ENCODE measurements at regions not wholly inside any gene's neighbourhood (a gene's known extent, or its start where the extent isn't known, plus 50 kb on each side); places are given as distances from the start of the nearest gene placed in this dataset.

DNA sequence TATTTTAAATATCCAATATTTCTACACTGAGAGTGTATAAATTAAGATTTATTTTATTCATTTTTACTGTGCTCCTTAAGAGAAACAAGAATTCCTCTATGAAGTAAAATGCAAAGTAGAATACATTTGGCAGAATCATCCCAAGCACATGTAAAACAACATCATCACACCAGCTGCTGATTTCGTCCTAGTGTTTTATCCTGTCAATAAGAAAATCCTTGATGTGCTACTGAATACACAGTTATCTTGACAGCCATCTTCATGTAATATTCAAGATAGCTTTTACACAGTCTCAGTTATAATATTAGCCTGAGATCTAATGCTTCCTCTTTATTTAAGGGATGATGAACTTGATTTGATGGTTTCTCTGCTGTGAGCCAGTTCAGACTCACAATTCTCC is 282.4 kb downstream of the MZT1 start:
- DNase-seq (ENCODE audit: low read depth), result no peak

DNA sequence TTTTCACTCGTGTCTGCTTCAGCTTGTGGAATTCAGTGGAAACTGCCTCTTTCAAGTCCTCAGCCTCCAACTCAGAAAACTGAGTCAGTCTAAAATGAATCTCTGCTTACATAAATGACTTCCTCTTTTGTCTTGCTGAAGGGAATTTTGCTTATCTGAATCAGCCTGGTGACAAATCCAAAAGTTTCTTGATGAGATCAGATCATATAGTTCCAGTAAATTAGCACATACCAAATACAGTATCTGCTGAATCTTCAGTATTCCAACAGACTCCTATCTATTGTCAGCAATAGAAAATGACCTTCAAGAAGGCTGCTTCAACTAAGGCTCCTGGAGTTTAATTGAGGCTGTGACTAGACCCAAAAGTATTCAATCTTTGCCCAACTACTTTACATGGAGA is 290.0 kb downstream of the MZT1 start:
- no peak for DNase-seq (ENCODE audit: low read depth)

DNA sequence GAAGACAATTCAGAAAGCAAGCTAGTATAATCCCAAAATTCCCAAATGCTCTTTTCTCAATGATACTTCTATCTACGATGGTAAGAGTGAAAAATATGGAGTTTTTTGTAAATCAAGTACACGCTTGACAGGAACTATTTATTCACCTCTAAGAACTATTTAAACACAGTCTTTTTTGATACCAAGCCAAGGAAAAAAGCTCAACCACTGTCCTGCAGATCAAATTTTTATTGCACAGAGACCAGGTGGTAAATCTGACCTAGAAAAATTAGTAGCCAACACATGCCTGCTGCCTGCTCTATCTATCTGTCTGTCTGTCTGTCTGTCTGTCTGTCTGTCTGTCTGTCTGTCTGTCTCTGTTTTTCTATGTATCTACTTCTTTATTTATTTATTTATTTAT is 292.2 kb downstream of the MZT1 start:
- DNase-seq (ENCODE audit: low read depth), result no peak

DNA sequence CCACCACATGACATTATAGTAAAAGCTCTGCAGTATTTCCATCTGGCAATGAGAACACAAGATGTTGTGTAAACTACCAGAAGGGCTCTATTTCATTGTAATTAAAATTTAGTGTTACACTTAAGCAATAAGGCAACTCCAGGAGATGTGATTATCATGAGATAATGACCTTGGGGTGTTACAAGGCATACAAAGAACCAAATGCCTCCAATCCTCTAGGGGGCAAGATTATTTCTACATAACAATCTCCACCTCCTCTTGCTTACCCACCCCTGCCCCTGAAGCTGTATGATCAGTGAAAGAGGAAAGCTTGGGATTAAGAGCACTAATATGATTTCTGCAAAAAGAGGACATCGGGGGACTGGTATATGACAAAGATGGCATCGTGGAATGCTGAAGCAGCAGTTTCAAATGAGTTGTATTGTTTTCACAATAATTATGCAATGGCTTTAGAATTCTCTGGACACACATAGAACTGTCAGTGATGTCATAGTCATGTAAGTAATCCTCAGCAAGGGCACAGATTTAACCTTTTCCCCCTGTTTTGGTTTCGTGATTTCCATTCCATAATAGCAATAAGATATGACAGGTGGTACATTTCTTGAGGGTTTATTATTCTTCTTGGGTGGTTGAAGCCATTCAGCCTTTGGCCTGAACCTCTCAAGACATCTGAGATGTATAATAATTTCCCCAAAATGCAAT is 295.3 kb downstream of the MZT1 start:
- no peak for DNase-seq (ENCODE audit: low read depth)

DNA sequence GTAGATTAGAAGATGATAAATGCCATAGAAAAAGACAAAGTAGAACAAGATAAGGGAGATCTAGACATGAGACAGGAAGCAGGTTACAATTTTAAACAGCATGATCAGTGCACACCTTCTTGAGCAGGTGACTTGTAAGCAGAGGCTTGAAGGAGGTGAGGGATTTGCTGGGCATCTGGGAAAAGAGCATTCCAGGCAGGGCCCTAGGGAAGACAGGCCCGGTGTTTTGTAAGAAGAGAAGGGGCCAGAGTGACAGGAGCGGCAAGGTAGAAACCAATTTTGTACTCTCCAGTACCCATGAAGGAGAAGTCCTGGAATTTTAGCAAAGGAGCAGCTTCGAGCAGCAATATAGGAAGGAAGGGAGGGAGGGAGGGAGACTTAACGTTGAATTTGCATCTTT is 296.5 kb downstream of the MZT1 start:
- DNase-seq (ENCODE audit: low read depth), result no peak

DNA sequence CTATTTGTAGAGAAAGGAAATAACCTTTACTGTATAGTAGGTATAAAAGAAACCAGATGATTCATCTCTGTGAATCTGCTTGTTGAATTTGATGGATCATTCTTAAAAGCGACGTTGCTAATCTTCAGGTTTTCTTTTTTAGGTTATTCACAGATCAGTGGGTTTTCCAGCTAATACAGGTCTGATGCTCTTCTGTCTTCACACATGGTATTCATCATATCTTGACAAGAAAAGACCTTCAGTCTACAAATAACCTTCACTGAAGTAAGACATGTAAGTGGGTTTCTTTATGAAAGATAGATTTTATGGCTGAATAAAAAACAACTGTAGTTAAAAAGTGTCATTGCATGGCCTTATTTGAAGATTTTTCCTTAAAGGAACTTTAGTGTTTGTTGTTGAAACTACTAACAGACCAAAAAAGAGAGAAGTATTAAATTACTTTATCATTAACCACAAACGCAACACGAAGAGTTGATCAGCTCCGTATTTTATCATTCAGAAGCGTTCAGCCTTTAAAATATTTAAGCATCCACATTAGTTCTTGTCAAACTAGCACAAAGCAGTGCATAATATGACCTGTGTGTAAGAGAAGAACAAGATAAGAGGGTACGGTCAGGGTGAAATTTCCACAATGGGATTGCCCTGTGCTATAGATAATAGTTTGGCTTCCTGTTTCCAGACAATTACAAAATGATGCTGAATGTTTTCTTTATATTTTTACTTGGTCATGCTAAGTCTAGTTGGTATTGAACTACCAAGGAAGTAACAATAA is 299.5 kb downstream of the MZT1 start:
- no peak for DNase-seq (ENCODE audit: low read depth)

DNA sequence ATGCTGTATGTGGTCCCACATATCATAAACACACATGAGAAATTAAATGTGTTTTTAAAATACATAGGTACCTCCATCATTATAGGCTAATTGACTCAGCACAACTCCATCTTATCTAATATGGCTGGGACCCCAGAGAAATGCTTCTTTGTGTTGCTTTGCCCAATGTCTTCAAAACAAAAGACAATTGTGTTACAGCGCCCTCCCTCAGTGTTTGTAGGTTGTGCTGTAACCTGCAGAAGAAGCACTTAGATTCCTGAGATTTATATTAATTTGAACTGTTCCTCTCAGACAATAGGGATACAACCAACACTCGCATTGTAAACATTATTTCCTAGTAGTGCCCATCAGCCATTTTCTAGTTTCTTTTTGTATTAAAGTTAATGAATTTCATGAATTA is 303.4 kb downstream of the MZT1 start:
- no peak for DNase-seq (ENCODE audit: low read depth)

DNA sequence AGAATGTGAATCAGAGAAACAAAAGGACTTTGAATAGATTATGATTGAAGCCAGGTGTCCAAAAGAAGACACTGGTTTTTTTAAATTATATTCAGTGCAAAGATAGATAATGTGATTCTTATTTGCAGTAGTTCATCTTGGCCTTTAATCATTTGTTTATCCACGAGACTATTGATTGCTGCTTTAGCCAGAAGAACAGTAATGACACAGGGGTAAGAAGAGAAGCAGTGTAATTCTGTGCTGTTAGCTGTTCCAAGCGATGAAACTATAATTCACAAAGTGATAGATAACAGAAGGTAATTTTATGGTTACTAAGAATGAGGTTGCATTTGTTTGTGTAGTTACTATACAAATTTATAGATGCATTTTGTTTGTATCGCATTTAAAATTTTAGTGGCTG is 311.6 kb downstream of the MZT1 start:
- no peak for DNase-seq (ENCODE audit: low read depth)

DNA sequence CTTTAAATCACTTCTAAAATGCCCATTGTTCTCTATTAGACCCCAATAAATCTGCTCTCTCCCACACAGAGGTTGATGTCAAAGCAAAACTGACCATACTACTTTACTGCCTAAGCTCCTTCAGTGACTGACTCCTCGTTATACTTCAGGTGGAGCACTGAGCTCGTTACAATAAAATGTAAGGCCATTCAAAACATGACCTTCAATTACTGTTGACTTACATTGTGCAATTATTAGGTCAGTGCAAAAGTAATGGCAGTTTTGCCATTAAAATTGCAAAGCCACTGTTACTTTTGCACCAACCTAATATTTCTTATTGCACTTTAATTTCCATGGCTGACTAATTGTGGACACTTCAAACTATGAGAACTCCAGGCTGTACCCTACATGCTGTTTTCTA is 314.9 kb downstream of the MZT1 start:
- no peak for DNase-seq (ENCODE audit: low read depth)

DNA sequence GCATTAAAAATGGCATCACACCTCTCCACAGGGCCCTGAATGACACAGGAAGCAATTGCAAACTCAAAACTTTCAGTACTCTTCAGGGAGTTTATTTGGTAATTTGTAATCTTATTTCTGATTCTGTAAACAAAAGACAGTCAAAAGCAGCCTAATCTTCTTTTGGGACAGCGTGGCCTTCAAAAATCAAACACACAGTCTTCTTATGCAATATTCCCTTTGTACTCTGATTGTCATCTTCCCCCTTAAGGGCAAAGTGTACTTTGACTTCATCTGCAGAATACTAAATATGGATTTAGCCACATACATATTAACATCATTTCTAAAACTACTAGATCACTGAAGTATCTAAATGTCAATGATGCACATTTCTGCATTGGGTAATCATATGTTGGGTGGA is 322.0 kb downstream of the MZT1 start:
- no peak for DNase-seq (ENCODE audit: low read depth)

DNA sequence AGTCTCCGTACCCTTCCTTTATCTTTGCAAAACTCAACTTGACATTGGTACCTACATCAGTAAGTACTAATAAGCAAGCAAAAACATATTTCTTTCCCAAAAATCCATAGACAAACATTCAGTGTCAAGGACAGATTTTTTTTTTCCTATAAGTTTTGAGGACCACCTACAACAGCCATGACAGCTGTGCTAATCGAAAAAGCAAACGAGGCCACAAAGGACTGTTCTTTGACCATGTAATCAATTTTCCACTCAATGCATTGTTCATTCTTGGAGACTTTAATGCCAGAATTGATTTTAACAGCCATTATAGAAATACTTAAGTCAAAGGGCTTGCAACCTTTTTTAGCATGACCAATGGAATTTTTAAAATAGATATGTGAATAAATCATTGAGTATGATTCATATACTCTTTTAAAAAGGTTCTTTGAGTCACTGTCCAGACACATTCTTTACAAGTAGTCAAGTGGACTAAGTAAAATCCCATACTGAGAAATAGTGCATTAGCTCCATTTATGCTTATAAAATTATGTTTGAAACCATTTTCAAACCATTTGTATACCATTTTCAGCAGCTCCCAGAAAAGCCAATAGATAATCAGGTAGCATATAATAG is 323.9 kb downstream of the MZT1 start:
- no peak for DNase-seq (ENCODE audit: low read depth)

DNA sequence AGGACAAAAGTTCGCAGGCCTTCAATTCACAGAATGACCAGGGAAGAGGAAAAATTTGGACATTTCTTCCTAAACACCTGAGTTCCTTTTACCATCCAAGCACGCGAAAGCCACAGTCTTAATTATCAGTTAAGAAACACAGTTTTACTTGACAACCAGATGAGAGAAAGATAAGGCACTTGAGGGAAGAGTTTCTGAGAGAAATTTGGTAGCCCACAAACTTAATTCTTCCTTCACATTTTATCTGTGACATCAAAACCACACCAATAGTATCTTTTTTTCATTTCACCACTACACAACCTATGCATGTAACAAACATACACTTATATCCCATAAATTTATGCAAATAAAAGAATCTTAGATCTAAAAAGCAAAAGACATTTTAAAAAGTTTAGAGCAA is 326.6 kb downstream of the MZT1 start:
- DNase-seq (ENCODE audit: low read depth), result no peak

DNA sequence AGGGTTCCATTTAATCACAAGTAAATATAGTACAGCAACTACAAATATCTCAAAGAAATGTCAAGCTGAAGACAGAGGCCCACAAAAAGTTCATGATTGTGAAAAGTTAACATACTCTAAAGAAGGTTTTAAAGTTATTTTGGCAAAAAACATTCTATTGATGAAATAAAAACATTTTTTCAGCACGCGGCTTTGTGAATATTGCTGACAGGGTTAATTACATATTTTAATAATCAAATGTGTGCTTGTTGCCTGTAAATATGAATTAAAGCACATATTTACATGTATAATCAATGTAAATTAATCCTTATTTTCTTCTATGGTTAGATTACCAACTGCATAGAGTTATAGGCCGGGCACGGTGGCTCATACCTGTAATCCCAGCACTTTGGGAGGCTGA is 328.1 kb downstream of the MZT1 start:
- DNase-seq (ENCODE audit: low read depth), result no peak

DNA sequence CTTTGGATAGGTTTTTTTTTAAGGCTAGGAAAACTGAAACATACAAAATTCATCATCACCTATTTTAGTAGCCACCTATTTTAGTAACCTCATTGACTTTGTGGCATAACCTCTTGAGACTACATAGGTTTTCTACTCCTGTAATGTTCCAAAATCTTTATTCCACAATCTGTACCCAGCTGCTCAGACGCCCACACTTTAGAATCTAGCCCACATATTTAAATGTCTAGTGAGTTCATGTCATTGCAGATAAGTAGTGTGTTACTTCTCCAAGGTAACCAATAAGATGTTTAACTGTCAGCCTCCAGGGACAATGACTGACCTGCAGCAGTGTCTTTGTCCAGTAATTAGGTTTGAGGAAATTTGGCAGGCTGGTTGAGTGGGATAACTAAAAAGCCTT is 330.2 kb downstream of the MZT1 start:
- DNase-seq (ENCODE audit: low read depth), result no peak

DNA sequence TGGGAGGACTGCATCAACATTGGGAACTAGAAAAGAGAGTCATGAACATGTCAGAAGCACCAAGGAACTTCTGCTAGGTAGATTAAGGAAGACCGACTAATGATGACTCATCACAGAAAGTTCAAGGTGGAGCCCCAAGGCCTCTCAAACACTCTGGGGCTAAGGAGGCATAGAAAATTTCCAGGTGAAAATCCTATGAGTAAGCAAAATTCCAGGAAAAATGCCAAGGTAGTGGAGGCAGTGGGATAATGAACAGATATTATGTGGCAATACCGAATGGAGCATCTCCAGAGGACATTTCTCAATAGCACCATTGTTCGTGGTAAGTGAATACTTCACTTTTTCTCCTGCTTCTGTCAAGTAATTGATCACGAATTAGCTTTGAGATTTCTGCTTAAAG is 336.5 kb downstream of the MZT1 start:
- DNase-seq (ENCODE audit: low read depth), result no peak

DNA sequence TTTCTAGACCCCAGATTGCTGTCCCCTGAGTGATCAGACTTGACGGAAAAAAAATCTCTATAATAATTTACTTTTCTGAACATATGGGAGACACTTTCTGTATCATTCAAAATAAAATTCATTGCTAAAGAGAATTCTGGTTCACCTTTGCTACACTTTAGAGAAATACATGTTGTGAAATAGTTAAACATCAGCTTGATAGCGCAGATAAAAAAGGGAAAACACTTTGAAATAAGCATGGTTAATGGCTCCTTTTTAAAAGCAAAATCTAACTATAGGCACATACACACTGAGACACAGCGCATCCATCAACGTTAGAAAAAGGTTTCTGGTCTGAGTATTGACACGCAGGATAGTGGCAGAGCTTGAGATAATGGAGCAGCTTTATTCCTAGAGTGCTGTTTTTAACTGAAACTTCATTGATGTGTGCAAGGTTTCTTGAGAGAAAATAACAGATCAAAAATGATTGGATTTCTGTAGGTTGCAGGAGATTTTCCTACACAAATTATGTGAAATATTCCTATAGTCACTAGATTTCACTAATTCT is 341.2 kb downstream of the MZT1 start:
- DNase-seq (ENCODE audit: low read depth), result no peak

DNA sequence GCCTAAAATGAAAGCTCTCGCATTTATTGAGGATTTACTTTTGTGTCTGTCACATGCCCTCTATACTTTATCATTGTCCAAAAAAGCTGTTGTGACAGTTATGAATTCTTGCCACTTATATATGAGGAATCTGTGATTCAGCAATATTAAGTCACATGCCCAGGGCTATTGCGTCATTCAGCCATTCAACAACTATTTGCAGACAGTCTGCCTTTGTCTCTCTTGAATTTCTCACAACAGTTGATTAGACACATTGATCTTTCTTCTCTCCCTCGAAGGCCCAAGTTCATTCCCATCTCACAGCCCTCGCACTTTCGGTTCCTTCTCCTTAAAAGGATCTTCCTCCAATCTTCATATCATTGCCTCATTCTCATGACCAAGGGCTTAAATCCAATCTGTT is 342.6 kb downstream of the MZT1 start:
- no peak for DNase-seq (ENCODE audit: low read depth)

DNA sequence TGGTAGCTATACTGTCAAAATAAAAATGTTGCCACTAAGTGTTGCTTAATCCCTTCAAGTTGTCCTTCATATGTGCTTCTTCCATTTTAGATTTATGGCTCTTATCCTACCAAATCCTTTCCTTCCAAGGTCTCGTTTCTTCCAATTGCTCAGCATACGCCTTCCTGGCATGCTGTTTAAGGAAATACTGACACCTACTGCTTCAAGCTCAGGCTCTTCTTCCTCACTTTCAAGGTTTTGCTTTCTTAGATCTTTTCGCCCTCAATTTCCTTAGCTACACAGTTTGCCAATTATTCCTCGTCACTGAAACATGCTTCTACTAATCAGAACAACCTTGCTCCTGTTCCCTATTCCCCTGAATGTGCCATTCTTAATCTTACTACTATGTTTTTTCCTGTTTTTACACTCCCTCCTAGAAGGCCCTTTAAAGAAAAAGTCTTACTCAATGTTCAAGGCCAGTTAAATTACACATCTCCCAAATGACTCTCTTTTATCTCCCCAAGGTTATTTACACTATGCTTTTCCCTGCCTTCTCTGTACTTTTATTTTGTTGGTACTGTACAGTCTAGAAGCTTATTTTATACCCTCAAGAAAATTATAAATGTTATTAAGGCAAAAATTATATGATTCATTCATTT is 343.1 kb downstream of the MZT1 start:
- DNase-seq (ENCODE audit: low read depth), result no peak

DNA sequence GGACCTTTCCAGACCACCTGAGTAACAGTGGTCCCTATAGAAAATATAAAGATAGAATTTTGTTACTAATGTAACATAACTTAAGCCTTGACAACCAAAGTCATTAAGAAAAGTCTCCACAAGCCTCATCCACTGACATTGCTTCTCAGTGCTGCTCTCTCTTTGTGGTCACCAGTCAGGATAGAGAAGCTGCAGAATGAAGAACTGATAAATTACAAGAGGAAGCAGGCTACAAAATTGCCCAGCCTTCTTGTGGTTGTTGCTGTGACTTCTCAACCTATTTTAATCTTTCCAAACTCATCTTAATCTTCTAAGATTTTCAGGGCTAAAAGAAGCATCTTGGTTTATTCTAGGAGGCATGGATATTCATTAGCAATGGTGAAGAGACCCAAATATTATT is 343.8 kb downstream of the MZT1 start:
- no peak for DNase-seq (ENCODE audit: low read depth)

DNA sequence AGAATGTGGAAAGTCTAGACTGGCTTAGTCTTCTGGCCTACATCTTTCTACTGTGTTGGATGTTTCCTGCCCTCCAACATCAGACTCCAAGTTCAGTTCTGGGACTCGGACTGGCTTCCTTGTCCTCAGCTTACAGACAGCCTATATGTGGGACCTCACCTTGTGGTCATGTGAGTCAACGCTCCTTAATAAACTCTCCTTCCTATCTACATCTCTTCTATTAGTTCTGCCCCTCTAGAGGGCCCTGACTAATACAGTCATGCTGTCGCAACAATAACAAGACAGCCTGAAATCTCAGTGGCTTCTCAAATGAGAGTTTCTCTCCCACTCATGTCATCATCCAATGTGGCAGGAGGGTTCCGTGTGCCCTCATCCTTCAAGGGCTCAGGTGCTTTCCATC is 347.8 kb downstream of the MZT1 start:
- DNase-seq (ENCODE audit: low read depth), result no peak

DNA sequence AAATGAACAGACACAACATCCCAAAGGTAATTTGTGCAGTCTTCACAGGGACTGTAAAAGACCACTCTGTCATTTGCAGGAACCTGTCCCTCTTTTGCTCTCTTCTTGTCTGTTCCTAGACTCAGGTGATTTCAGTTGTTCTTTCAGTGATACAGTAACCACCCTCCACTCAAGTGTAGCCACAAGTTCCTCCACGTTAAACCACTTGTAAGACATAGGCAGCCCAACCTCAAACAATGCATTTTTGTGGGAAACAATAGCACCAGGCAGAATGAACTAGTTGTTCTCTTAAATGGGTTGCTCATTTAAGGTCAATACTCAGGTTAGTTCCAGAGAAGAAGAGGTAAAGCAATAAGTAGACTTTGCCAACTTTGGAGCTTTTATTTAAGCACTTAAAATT is 359.4 kb downstream of the MZT1 start:
- DNase-seq (ENCODE audit: low read depth), result no peak

DNA sequence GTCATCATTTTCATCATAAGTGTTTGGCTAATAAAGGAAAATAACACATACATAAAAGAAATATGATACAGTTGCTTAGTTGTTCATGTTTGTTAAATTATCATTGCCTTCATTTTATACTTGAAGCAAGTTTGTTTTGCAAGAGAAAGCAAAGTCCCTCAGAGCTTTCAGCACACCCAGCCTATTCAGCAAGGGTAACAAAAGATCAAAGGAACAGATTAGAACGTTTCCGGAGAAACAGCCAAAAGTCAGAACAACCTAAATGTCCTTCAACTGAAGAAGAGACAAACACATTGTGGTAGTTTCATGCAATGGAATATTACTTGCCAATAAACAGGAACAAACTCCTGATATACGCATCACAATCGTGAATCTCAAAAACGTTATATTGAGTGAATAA is 380.7 kb downstream of the MZT1 start:
- DNase-seq (ENCODE audit: low read depth), result no peak

DNA sequence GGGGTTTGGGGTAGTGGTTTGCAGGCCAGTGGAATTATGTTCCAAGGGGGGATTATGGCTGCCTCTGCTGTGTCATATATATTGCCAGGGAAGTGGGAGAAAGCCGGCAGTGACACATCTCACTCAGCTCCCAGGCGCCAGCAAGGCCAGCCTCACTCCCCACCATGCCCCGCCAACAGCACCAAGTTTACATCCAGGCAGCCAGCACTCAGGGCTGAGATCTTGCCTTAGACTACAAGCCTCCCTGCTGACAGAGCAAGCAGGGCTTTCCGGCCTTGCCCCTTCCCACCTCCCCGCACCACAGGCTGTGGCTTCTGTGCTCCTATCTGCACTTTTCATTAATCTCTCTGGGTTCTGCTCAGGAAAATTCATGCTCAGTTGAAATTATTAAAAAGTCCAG is 385.1 kb downstream of the MZT1 start:
- no peak for DNase-seq (ENCODE audit: low read depth)

All from stimulated activated CD8-positive, alpha-beta memory T cell treated with anti-CD3 and anti-CD28 coated beads, Interleukin-12 subunit alpha, Interleukin-12 subunit beta, amount 100 ng/mL, for 1 hour (primary cell).